ENCODE measurements at regions not wholly inside any gene's neighbourhood (a gene's known extent, or its start where the extent isn't known, plus 50 kb on each side); places are given as distances from the start of the nearest gene placed in this dataset.

GRCh38 chr17:73829676-73830280, 185.5 kb upstream of the SDK2 start:
- TF ChIP-seq ZNF496 (CRISPR knock-in tag; IDR thresholded peaks at IDR 0.05; ENCODE audit: insufficient replicate concordance) (no peak), GATA4 (IDR thresholded peaks at IDR 0.05; ENCODE audit: borderline replicate concordance, low read depth) (no peak), HNF4G (IDR thresholded peaks at IDR 0.05; ENCODE audit: borderline replicate concordance, low read depth, low read length) (no peak), HNF4G (CRISPR knock-in tag; IDR thresholded peaks at IDR 0.05; ENCODE audit: borderline replicate concordance, low read depth) (no peak), FOXA1 (IDR thresholded peaks at IDR 0.05) (no peak), FOXA1 (CRISPR knock-in tag; IDR thresholded peaks at IDR 0.05) (no peak), KDM1A (CRISPR knock-in tag; IDR thresholded peaks at IDR 0.05) (no peak), RAD21 (CRISPR knock-in tag; IDR thresholded peaks at IDR 0.05) (no peak), ZNF891 (CRISPR knock-in tag; IDR thresholded peaks at IDR 0.05) (no peak), TCF12 (IDR thresholded peaks at IDR 0.05) (no peak), TCF12 (CRISPR knock-in tag; IDR thresholded peaks at IDR 0.05) (no peak), ZNF569 (CRISPR knock-in tag; IDR thresholded peaks at IDR 0.05; ENCODE audit: borderline replicate concordance) (no peak), MAFG (CRISPR knock-in tag; IDR thresholded peaks at IDR 0.05) (no peak), MAZ (IDR thresholded peaks at IDR 0.05; ENCODE audit: borderline replicate concordance, low read depth, low read length) (no peak), MAZ (CRISPR knock-in tag; IDR thresholded peaks at IDR 0.05; ENCODE audit: low read depth) (no peak), CTCF (CRISPR knock-in tag; IDR thresholded peaks at IDR 0.05) (no peak)

All from HepG2 (cell line).